GM18873 (cell line): ENCODE measurements at regions not wholly inside any gene's neighbourhood (a gene's known extent, or its start where the extent isn't known, plus 50 kb on each side); places are given as distances from the start of the nearest gene placed in this dataset.
"Not testable (repeated sequence)": the region's sequence is repeated elsewhere in the genome, so short reads cannot be mapped to it uniquely, and the experiment has no call there.

Source experiments
- ATAC-seq: cut with Tn5 transposase; IDR thresholded peaks from one replicate; pipeline ENCODE4 v1.9.1; 2021; ENCODE audit warnings: mild to moderate bottlenecking, moderate library complexity, moderate number of reproducible peaks; ENCODE audit not compliant: unreplicated experiment, low FRiP score

- ATAC-seq, result no peak
These were observed 184.9 kb downstream of the TM9SF2 start for GRCh38 chr13:99686157-99686572.

- no peak for ATAC-seq
These were observed 180.4 kb downstream of the TM9SF2 start for GRCh38 chr13:99681695-99682094.

- ATAC-seq, result no peak
These were observed 176.1 kb downstream of the TM9SF2 start for GRCh38 chr13:99677116-99677951.

- no peak for ATAC-seq
These were observed 170.5 kb downstream of the TM9SF2 start for GRCh38 chr13:99671746-99672145.

GRCh38 chr13:99669096-99669495 lies 167.8 kb downstream of the TM9SF2 start:
- not testable (repeated sequence) for ATAC-seq

GRCh38 chr13:99666146-99666805 lies 165.0 kb downstream of the TM9SF2 start:
- ATAC-seq, result no peak

GRCh38 chr13:99665711-99666110 lies 164.4 kb downstream of the TM9SF2 start:
- ATAC-seq, result no peak

GRCh38 chr13:99663908-99664307 lies 162.6 kb downstream of the TM9SF2 start:
- no peak for ATAC-seq

- ATAC-seq, result no peak
These were observed 162.0 kb downstream of the TM9SF2 start for GRCh38 chr13:99663185-99663825.

- no peak for ATAC-seq
These were observed 161.4 kb downstream of the TM9SF2 start for GRCh38 chr13:99662678-99663077.

GRCh38 chr13:99661791-99662190 lies 160.5 kb downstream of the TM9SF2 start:
- no peak for ATAC-seq

- ATAC-seq, result no peak
These were observed 158.7 kb downstream of the TM9SF2 start for GRCh38 chr13:99659866-99660554.

- no peak for ATAC-seq
These were observed 158.0 kb downstream of the TM9SF2 start for GRCh38 chr13:99659226-99659625.

- ATAC-seq, result no peak
These were observed 157.2 kb downstream of the TM9SF2 start for GRCh38 chr13:99658261-99658991.

GRCh38 chr13:99657848-99658260 lies 156.6 kb downstream of the TM9SF2 start:
- no peak for ATAC-seq

GRCh38 chr13:99656844-99657381 lies 155.6 kb downstream of the TM9SF2 start:
- no peak for ATAC-seq

GRCh38 chr13:99656092-99656745 lies 154.9 kb downstream of the TM9SF2 start:
- peak; percentile 58 for ATAC-seq

GRCh38 chr13:99655351-99656091 lies 154.2 kb downstream of the TM9SF2 start:
- peak; percentile 41 for ATAC-seq

- ATAC-seq, result no peak
These were observed 152.8 kb downstream of the TM9SF2 start for GRCh38 chr13:99654076-99654475.
